DND-41 (cell line): ENCODE measurements at regions not wholly inside any gene's neighbourhood (a gene's known extent, or its start where the extent isn't known, plus 50 kb on each side); places are given as distances from the start of the nearest gene placed in this dataset.

ENCODE experiments used
- ATAC-seq: fragments of 200-7000 bp; cut with Tn5 transposase; 3 replicates; pipeline ENCODE4 v1.9.1; 2021; ENCODE audit warnings: low read depth; ENCODE audit not compliant: insufficient read depth
- DNase-seq: peaks from one replicate; pipeline ENCODE4 v3.0.0-alpha.2; 2020
- H2AFZ ChIP-seq: 2 replicates; pipeline ENCODE4 v1.6.0; 2012; ENCODE audit warnings: low read depth, low read length
- H3K27ac ChIP-seq: 2 replicates; pipeline ENCODE4 v1.5.1; 2012; ENCODE audit warnings: low read length, inconsistent platforms
- H3K27me3 ChIP-seq: fragments of 200-600 bp; sonication (generic); 2 replicates; pipeline ENCODE4 v1.6.0; 2012; ENCODE audit warnings: low read length, mild to moderate bottlenecking, inconsistent platforms; ENCODE audit not compliant: insufficient read depth, poor library complexity
- H3K36me3 ChIP-seq: 2 replicates; pipeline ENCODE4 v1.5.1; 2012; ENCODE audit warnings: low read length, inconsistent platforms; ENCODE audit not compliant: insufficient read depth
- H3K4me1 ChIP-seq: 2 replicates; pipeline ENCODE4 v1.5.1; 2012; ENCODE audit warnings: mild to moderate bottlenecking, low read length; ENCODE audit not compliant: insufficient read depth
- H3K4me2 ChIP-seq: 2 replicates; pipeline ENCODE4 v1.6.0; 2012; ENCODE audit warnings: mild to moderate bottlenecking, moderate library complexity, low read length, inconsistent platforms; ENCODE audit not compliant: insufficient read depth
- H3K4me3 ChIP-seq, 2 experiments: fragments of 200-600 bp in 1 of 2; shearing (Covaris generic) in 1 of 2; 2 replicates each; pipeline ENCODE4 v1.5.1; 2012 to 2016; ENCODE audit warnings: inconsistent platforms in 2 of 2, low read length in 2 of 2, mild to moderate bottlenecking in 2 of 2, low read depth in 1 of 2, moderate library complexity in 1 of 2
- H3K79me2 ChIP-seq: 2 replicates; pipeline ENCODE4 v1.6.0; 2012; ENCODE audit warnings: low read length, inconsistent platforms; ENCODE audit not compliant: insufficient read depth
- H3K9ac ChIP-seq: 2 replicates; pipeline ENCODE4 v1.6.0; 2012; ENCODE audit warnings: low read depth, mild to moderate bottlenecking, inconsistent platforms, low read length, moderate library complexity
- H3K9me3 ChIP-seq: 2 replicates; pipeline ENCODE4 v1.5.1; 2012; ENCODE audit warnings: low read length, moderate library complexity, mild to moderate bottlenecking, inconsistent platforms; ENCODE audit not compliant: insufficient read depth, severe bottlenecking
- H4K20me1 ChIP-seq: 2 replicates; pipeline ENCODE4 v1.6.0; 2012; ENCODE audit warnings: low read length; ENCODE audit not compliant: insufficient read depth
- EZH2 ChIP-seq: IDR thresholded peaks from 3 replicates; pipeline ENCODE4 v1.6.1; 2012; ENCODE audit warnings: borderline replicate concordance, low read depth, mild to moderate bottlenecking, moderate library complexity, low read length, inconsistent platforms; ENCODE audit not compliant: severe bottlenecking
- TF ChIP-seq, protein P1 (sequence below): IDR thresholded peaks from 2 replicates; pipeline ENCODE4 v1.5.1; 2012; ENCODE audit warnings: borderline replicate concordance, low read length, moderate library complexity, mild to moderate bottlenecking; ENCODE audit not compliant: poor library complexity, severe bottlenecking; ENCODE audit errors: extremely low read depth

DNA sequence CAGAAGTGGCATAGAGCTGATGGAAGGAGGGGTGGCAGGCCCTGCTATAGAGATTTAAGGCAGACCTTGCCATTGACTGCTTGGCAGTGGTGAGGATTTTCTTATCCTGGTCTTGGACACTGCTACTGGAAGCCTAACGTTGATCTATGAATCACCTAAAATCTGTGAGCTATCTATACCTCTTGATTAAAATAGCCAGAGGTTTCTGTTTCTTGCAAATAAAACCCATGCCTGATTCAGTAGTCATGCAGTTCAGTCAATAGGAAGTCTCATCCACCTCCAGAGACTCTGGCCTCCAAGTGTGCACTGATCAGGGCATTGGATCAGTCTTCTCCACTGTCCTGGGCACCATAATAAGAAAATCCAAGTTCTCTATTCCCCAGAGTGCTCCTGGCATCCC lies 286.5 kb downstream of the PTEN start:
- Histone ChIP-seq H3K9ac (no peak overlapping the region), H4K20me1 (no peaks in the 10 kb centered on the region), H3K4me3 (no peak overlapping the region), H3K79me2 (no peaks in the 10 kb centered on the region), H3K4me1 (peaks cover 11% of the 10 kb centered on the region), H3K36me3 (no peaks in the 10 kb centered on the region), H2AFZ (no peak overlapping the region), H3K4me2 (no peak overlapping the region), H3K9me3 (no peaks in the 10 kb centered on the region), H3K27ac (no peak overlapping the region), H3K27me3 (no peaks in the 10 kb centered on the region)
- ATAC-seq (no peak), DNase-seq (no peak)
- TF ChIP-seq EZH2, result no peak

DNA sequence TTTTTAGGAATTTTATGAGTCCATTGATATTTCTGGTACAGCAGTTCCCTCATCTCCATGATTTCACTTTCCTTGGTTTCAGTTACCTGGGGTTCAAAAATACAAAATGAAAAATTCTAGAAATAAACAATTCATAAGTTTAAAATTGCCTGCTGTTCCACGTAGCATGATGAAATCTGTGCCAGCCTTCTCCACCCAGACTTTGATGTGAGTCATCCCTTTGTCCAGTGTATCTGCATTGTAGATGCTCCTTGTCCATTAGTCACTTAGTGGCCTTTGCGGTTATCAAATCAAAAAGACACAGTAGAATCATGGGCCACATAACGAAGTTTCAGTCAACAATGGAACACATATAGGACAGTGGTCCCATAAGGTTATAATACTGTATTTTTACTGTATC lies 286.9 kb downstream of the PTEN start:
- H3K79me2 ChIP-seq, result no peaks in the 10 kb centered on the region
- H3K36me3 ChIP-seq, result no peaks in the 10 kb centered on the region
- H3K4me3 ChIP-seq, result no peak overlapping the region
- H2AFZ ChIP-seq, result no peak overlapping the region
- ATAC-seq (no peak), DNase-seq (no peak)
- H3K4me1 ChIP-seq, result peaks cover 11% of the 10 kb centered on the region
- H4K20me1 ChIP-seq, result no peaks in the 10 kb centered on the region
- no peak overlapping the region for H3K9ac ChIP-seq
- H3K9me3 ChIP-seq, result no peaks in the 10 kb centered on the region
- H3K27me3 ChIP-seq, result no peaks in the 10 kb centered on the region
- H3K4me2 ChIP-seq, result no peak overlapping the region
- TF ChIP-seq EZH2, result no peak
- TF ChIP-seq, protein P1, sequence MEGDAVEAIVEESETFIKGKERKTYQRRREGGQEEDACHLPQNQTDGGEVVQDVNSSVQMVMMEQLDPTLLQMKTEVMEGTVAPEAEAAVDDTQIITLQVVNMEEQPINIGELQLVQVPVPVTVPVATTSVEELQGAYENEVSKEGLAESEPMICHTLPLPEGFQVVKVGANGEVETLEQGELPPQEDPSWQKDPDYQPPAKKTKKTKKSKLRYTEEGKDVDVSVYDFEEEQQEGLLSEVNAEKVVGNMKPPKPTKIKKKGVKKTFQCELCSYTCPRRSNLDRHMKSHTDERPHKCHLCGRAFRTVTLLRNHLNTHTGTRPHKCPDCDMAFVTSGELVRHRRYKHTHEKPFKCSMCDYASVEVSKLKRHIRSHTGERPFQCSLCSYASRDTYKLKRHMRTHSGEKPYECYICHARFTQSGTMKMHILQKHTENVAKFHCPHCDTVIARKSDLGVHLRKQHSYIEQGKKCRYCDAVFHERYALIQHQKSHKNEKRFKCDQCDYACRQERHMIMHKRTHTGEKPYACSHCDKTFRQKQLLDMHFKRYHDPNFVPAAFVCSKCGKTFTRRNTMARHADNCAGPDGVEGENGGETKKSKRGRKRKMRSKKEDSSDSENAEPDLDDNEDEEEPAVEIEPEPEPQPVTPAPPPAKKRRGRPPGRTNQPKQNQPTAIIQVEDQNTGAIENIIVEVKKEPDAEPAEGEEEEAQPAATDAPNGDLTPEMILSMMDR, result no peak
- no peak overlapping the region for H3K27ac ChIP-seq

DNA sequence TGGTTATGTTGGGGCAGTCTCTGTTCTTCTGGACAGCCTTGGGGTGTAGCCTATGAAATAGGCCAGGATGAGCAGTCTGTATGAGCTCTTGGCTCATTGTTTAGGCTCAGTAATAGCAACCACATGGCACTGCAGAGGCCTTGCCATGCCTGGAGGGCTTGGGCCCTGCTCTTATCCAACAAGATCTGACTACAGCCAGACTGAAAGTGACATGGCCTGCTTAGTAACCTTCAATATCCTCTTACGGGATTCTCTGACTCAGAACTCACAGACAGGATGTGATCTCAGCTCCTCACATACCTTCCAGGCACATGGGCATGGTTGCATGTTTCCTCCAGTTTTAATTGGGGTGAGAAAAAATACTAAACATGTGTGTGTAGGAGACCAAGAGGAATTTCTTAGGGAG lies 289.3 kb downstream of the PTEN start:
- H3K36me3 ChIP-seq, result no peaks in the 10 kb centered on the region
- H2AFZ ChIP-seq, result peak overlapping the region; percentile 72
- no peak overlapping the region for H3K4me3 ChIP-seq
- H3K27ac ChIP-seq, result peak overlapping the region; percentile 59
- H3K9me3 ChIP-seq, result no peaks in the 10 kb centered on the region
- H3K27me3 ChIP-seq, result no peaks in the 10 kb centered on the region
- no peak overlapping the region for H3K9ac ChIP-seq
- TF ChIP-seq, protein P1, result no peak
- TF ChIP-seq EZH2, result no peak
- no peak overlapping the region for H3K4me2 ChIP-seq
- no peaks in the 10 kb centered on the region for H3K79me2 ChIP-seq
- DNase-seq (peak; percentile 45), ATAC-seq (peak; percentile 91)
- H4K20me1 ChIP-seq, result no peaks in the 10 kb centered on the region
- peaks cover 11% of the 10 kb centered on the region for H3K4me1 ChIP-seq

DNA sequence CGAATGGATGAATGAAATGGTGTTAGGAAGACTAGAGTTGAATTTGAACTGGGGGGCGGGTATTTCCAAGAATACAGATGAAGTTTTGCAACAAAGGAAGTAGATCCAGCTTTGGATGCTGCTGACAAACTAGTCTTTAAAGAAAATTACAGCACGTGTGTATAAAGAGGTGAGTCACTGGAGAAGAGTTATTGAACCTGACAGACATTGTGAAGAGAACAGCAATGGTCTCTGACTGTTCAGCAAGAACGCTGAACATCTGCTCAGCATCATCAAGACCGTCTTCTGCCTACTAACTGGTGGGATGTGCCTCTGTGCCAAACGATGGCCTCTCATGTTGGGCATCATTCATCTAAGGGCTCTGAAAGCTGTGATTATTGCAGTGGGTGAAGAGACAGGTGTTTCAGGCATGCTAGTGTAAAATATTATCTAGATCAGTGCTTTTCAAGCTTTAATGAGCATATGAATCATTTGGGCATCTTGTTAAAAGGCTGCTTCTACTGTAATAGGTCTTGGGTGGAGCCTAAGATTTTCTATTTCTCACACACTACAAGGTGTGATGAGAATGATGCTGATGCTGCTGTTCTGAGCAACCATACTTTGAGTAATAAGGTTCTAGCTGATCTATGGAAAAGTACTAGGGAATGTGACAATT lies 291.3 kb downstream of the PTEN start:
- peaks cover 14% of the 10 kb centered on the region for H3K4me1 ChIP-seq
- no peak for DNase-seq

More for the DNA sequence above, 291.3 kb downstream of the PTEN start:
- no peaks in the 10 kb centered on the region for H3K27me3 ChIP-seq
- no peaks in the 10 kb centered on the region for H3K79me2 ChIP-seq
- H4K20me1 ChIP-seq, result no peaks in the 10 kb centered on the region
- no peaks in the 10 kb centered on the region for H3K9me3 ChIP-seq
- no peaks in the 10 kb centered on the region for H3K36me3 ChIP-seq
- H3K4me3 ChIP-seq, result no peak overlapping the region
- H3K4me2 ChIP-seq, result no peak overlapping the region
- H3K9ac ChIP-seq, result no peak overlapping the region
- TF ChIP-seq, protein P1, result no peak
- no peak for TF ChIP-seq EZH2
- ATAC-seq, result no peak
- H2AFZ ChIP-seq, result no peak overlapping the region
- H3K27ac ChIP-seq, result no peak overlapping the region
